HEK293 (cell line): ENCODE measurements at regions not wholly inside any gene's neighbourhood (a gene's known extent, or its start where the extent isn't known, plus 50 kb on each side); places are given as distances from the start of the nearest gene placed in this dataset.

ENCODE experiments used
- CTCF ChIA-PET: fragments of 350-600 bp; formaldehyde crosslinking; extraction: SDS; loops from one replicate; lab custom pipeline; 2021; ENCODE audit warnings: antibody characterized with exemption; lab: Yijun Ruan, JAX
- POLR2A ChIA-PET: fragments of 300-600 bp; formaldehyde crosslinking; extraction: SDS; loops from one replicate; lab custom pipeline; 2020; ENCODE audit warnings: antibody characterized with exemption, inconsistent platforms; lab: Yijun Ruan, JAX
- H3K27ac ChIP-seq: fragments of 200-500 bp; sonication (Bioruptor generic); 2 replicates; pipeline ENCODE4 v1.5.1; 2014; ENCODE audit warnings: low read depth, low read length, control low read depth, inconsistent platforms; ENCODE audit errors: extremely low read depth
- H3K36me3 ChIP-seq, 2 experiments: fragments of 200-500 bp in 1 of 2; sonication (Bioruptor generic) in 1 of 2; 1 replicate in 1 of 2; 2 replicates in 1 of 2; pipeline ENCODE4 v1.5.1; 2014 to 2017; ENCODE audit warnings: inconsistent platforms in 2 of 2, low read length in 2 of 2; ENCODE audit not compliant: control insufficient read depth in 2 of 2, insufficient read depth in 1 of 2
- H3K4me1 ChIP-seq: fragments of 200-500 bp; sonication (Bioruptor generic); 2 replicates; pipeline ENCODE4 v1.5.1; 2014; ENCODE audit warnings: mild to moderate bottlenecking, low read length, inconsistent platforms; ENCODE audit not compliant: control insufficient read depth, insufficient read depth
- H3K4me3 ChIP-seq: 2 replicates; pipeline ENCODE4 v1.5.1; 2011; ENCODE audit warnings: low read depth, mild to moderate bottlenecking, control low read depth, low read length, moderate library complexity
- H3K9me3 ChIP-seq: fragments of 200-500 bp; sonication (Bioruptor generic); 2 replicates; pipeline ENCODE4 v1.5.1; 2014; ENCODE audit warnings: low read depth, low read length, inconsistent platforms; ENCODE audit not compliant: control insufficient read depth, insufficient read depth
- HOXC10 ChIP-seq: sonication (generic); formaldehyde crosslinking; IDR thresholded peaks from 2 replicates; pipeline ENCODE4 v1.8.1; 2023; ENCODE audit warnings: mild to moderate bottlenecking, missing genetic modification reagents
- MYNN ChIP-seq: fragments of 450-650 bp; formaldehyde crosslinking; IDR thresholded peaks from 2 replicates; pipeline ENCODE4 v1.5.1; 2016; ENCODE audit warnings: missing biosample characterization, missing genetic modification characterization, borderline replicate concordance
- REST ChIP-seq: fragments of 450-650 bp; formaldehyde crosslinking; IDR thresholded peaks from 2 replicates; pipeline ENCODE4 v1.5.1; 2016; ENCODE audit warnings: missing biosample characterization, missing genetic modification characterization
- SCRT2 ChIP-seq: fragments of 450-650 bp; formaldehyde crosslinking; IDR thresholded peaks from 2 replicates; pipeline ENCODE4 v1.5.1; 2016; ENCODE audit warnings: missing biosample characterization, missing genetic modification characterization
- SP2 ChIP-seq: fragments of 450-650 bp; formaldehyde crosslinking; IDR thresholded peaks from 2 replicates; pipeline ENCODE4 v1.5.1; 2016; ENCODE audit warnings: missing biosample characterization, missing genetic modification characterization
- SP7 ChIP-seq: fragments of 450-650 bp; formaldehyde crosslinking; IDR thresholded peaks from 2 replicates; pipeline ENCODE4 v1.5.1; 2016; ENCODE audit warnings: missing biosample characterization, missing genetic modification characterization
- ZBTB1 ChIP-seq: fragments of 450-650 bp; formaldehyde crosslinking; IDR thresholded peaks from 2 replicates; pipeline ENCODE4 v1.5.1; 2016; ENCODE audit warnings: missing biosample characterization, missing genetic modification characterization
- ZBTB11 ChIP-seq: fragments of 450-650 bp; formaldehyde crosslinking; conservative IDR thresholded peaks from 2 replicates; pipeline ENCODE4 v1.5.1; 2016; ENCODE audit warnings: low read depth, missing biosample characterization, missing genetic modification characterization
- ZBTB7A ChIP-seq: fragments of 450-650 bp; formaldehyde crosslinking; IDR thresholded peaks from 2 replicates; pipeline ENCODE4 v1.5.1; 2016; ENCODE audit warnings: low read depth, missing biosample characterization, missing genetic modification characterization
- ZNF155 ChIP-seq: fragments of 450-650 bp; formaldehyde crosslinking; IDR thresholded peaks from 2 replicates; pipeline ENCODE4 v1.5.1; 2016; ENCODE audit warnings: missing biosample characterization, missing genetic modification characterization
- ZNF18 ChIP-seq: fragments of 450-650 bp; formaldehyde crosslinking; IDR thresholded peaks from 2 replicates; pipeline ENCODE4 v1.5.1; 2016; ENCODE audit warnings: missing biosample characterization, missing genetic modification characterization
- ZNF202 ChIP-seq: fragments of 450-650 bp; formaldehyde crosslinking; IDR thresholded peaks from 2 replicates; pipeline ENCODE4 v1.5.1; 2016; ENCODE audit warnings: missing biosample characterization, missing genetic modification characterization, borderline replicate concordance
- ZNF26 ChIP-seq: fragments of 450-650 bp; formaldehyde crosslinking; IDR thresholded peaks from 2 replicates; pipeline ENCODE4 v1.5.1; 2016; ENCODE audit warnings: missing biosample characterization, missing genetic modification characterization
- ZNF324 ChIP-seq: fragments of 450-650 bp; formaldehyde crosslinking; IDR thresholded peaks from 2 replicates; pipeline ENCODE4 v1.5.1; 2016; ENCODE audit warnings: missing biosample characterization, missing genetic modification characterization
- ZNF335 ChIP-seq: fragments of 450-650 bp; formaldehyde crosslinking; conservative IDR thresholded peaks from 2 replicates; pipeline ENCODE4 v1.5.1; 2016; ENCODE audit warnings: missing biosample characterization, missing genetic modification characterization
- ZNF366 ChIP-seq: fragments of 450-650 bp; formaldehyde crosslinking; conservative IDR thresholded peaks from 2 replicates; pipeline ENCODE4 v1.5.1; 2016; ENCODE audit warnings: missing biosample characterization, missing genetic modification characterization
- ZNF426 ChIP-seq: fragments of 450-650 bp; formaldehyde crosslinking; IDR thresholded peaks from 2 replicates; pipeline ENCODE4 v1.5.1; 2017; ENCODE audit warnings: missing biosample characterization, missing genetic modification characterization, mild to moderate bottlenecking, inconsistent platforms, moderate library complexity
- ZNF596 ChIP-seq: fragments of 450-650 bp; IDR thresholded peaks from 2 replicates; pipeline ENCODE4 v1.5.0; 2018; ENCODE audit warnings: missing biosample characterization, mild to moderate bottlenecking, missing genetic modification characterization, moderate library complexity
- ZSCAN5A ChIP-seq: fragments of 450-650 bp; formaldehyde crosslinking; IDR thresholded peaks from 2 replicates; pipeline ENCODE4 v1.5.1; 2016; ENCODE audit warnings: missing biosample characterization, missing genetic modification characterization

- CTCF ChIA-PET: no interaction called here
Measured at GRCh38 chr16:60100371-60100770, 1366.3 kb upstream of the GOT2 start.

GRCh38 chr16:60091529-60091928 lies 1357.4 kb upstream of the GOT2 start:
- ChIA-PET CTCF (no interaction called here), POLR2A (no interaction called here)
- Histone ChIP-seq H3K27ac (no peak overlapping the region), H3K9me3 (no peaks in the 10 kb centered on the region), H3K36me3 (no peaks in the 10 kb centered on the region), H3K4me1 (no peaks in the 10 kb centered on the region), H3K4me3 (no peak overlapping the region)
- no peak for TF ChIP-seq ZNF155 (tag by site-specific recombination)
- TF ChIP-seq MYNN: no peak
- no peak for TF ChIP-seq REST (tag by site-specific recombination)
- no peak for TF ChIP-seq ZNF596 (tag by site-specific recombination)
- TF ChIP-seq ZBTB7A: no peak
- TF ChIP-seq ZBTB11 (tag by site-specific recombination): no peak
- no peak for TF ChIP-seq ZBTB1
- no peak for TF ChIP-seq HOXC10
- TF ChIP-seq SP2 (tag by site-specific recombination): no peak
- TF ChIP-seq ZNF366: no peak
- TF ChIP-seq ZNF426 (tag by site-specific recombination): no peak
- no peak for TF ChIP-seq ZNF18 (tag by site-specific recombination)
- no peak for TF ChIP-seq ZNF26 (tag by site-specific recombination)
- TF ChIP-seq ZNF335 (tag by site-specific recombination): no peak
- TF ChIP-seq SCRT2 (tag by site-specific recombination): no peak
- TF ChIP-seq ZSCAN5A (tag by site-specific recombination): no peak

More at GRCh38 chr16:60100371-60100770, 1366.3 kb upstream of the GOT2 start:
- Histone ChIP-seq H3K4me3 (no peak overlapping the region), H3K4me1 (no peaks in the 10 kb centered on the region), H3K27ac (no peak overlapping the region), H3K36me3 (no peaks in the 10 kb centered on the region), H3K9me3 (no peaks in the 10 kb centered on the region)
- POLR2A ChIA-PET: no interaction called here
- TF ChIP-seq SP7: no peak
- no peak for TF ChIP-seq ZNF202 (tag by site-specific recombination)
- no peak for TF ChIP-seq ZNF324 (tag by site-specific recombination)
